ENCODE measurements at regions not wholly inside any gene's neighbourhood (a gene's known extent, or its start where the extent isn't known, plus 50 kb on each side); places are given as distances from the start of the nearest gene placed in this dataset.
A peak's percentile ranks its signal among the peaks of the same experiment; 100 is the strongest.

GRCh38 chr2:220892018-220892634 is 680.0 kb downstream of the EPHA4 start:
- Mint-ChIP-seq H3K9me3 (peaks cover 0 to 3% (median 0%) of the 10 kb centered on the region in 3 donors), H3K27ac (peak overlapping the region in 1 of 3 donors; percentile 79), H3K4me3 (no peak overlapping the region), H3K27me3 (peaks cover 1% of the 10 kb centered on the region), H3K4me1 (peaks cover 0 to 1% (median 0%) of the 10 kb centered on the region in 3 donors), H3K36me3 (no peaks in the 10 kb centered on the region)

DNA sequence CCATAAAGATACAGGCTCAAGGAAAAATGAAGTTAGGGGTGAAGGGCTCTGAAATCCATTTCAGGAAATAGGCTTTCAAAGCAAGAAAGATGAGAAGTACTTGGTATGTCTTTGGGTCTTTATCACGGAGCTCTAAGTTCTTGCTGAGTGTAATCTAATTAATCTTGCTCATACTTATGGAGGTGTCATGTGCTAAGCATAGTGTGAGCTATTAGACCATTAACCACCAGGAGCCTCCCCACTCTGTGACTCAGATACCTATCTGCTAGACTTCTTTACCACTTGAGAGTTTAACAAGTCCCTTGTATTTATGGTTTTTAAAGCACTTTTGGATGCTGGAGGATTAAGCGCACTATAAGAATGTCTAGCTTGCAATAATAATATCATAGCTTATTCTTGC is 678.7 kb downstream of the EPHA4 start:
- Mint-ChIP-seq H3K4me1 (peaks cover 0 to 1% (median 0%) of the 10 kb centered on the region in 3 donors), H3K36me3 (no peaks in the 10 kb centered on the region), H3K27me3 (peaks cover 1% of the 10 kb centered on the region), H3K9me3 (peaks cover 0 to 2% (median 0%) of the 10 kb centered on the region in 3 donors), H3K4me3 (no peak overlapping the region), H3K27ac (no peak overlapping the region)

- H3K27ac Mint-ChIP-seq: no peak overlapping the region
- peaks cover 0 to 2% (median 0%) of the 10 kb centered on the region in 3 donors for H3K9me3 Mint-ChIP-seq
- H3K36me3 Mint-ChIP-seq: no peaks in the 10 kb centered on the region
- H3K27me3 Mint-ChIP-seq: peaks cover 1% of the 10 kb centered on the region
- H3K4me1 Mint-ChIP-seq: no peaks in the 10 kb centered on the region
- H3K4me3 Mint-ChIP-seq: no peak overlapping the region
Observed at GRCh38 chr2:220894069-220894468, 678.0 kb downstream of the EPHA4 start.

DNA sequence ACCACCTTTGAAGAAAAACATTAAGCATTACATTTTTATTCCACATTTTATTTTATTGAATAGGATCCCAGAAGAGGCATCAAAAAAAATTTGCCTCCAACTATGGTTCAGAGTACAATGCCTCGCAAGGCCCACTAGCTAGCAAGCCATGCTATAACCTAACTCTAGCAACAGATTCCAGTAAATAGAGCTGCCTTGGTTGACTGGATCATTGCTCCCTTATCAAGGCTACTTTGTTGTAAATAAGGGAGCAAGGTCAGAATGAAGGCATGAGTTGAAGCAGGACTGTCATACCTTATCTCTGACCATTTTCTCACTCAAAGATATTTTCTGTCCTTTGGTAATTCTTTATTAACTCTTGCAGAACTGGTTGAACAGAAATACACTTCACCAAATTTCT is 672.6 kb downstream of the EPHA4 start:
- no peaks in the 10 kb centered on the region for H3K27me3 Mint-ChIP-seq
- H3K4me1 Mint-ChIP-seq: no peaks in the 10 kb centered on the region
- no peaks in the 10 kb centered on the region for H3K36me3 Mint-ChIP-seq
- H3K9me3 Mint-ChIP-seq: no peaks in the 10 kb centered on the region
- no peak overlapping the region for H3K4me3 Mint-ChIP-seq
- no peak overlapping the region for H3K27ac Mint-ChIP-seq

DNA sequence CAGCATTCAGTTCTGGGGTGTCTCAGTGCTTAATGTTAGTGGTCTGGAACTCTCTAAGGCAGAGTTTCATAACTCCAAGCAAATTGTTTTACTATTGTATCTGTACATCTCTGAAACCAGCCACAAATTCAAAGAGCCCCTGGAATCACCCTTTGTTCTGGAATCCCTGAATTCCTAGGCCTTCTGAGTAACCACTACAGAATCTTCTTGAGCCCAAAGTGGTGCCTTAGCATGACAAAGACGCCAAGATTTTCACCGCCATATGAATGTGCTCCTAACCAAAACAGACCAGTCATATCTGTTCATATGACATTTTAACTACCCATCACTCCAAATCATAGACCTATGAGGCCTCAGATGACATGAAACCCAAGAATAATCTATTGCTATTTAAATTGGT is 668.1 kb downstream of the EPHA4 start:
- Mint-ChIP-seq H3K27ac (no peak overlapping the region), H3K4me1 (no peaks in the 10 kb centered on the region), H3K4me3 (no peak overlapping the region), H3K36me3 (no peaks in the 10 kb centered on the region), H3K27me3 (no peaks in the 10 kb centered on the region), H3K9me3 (no peaks in the 10 kb centered on the region)

DNA sequence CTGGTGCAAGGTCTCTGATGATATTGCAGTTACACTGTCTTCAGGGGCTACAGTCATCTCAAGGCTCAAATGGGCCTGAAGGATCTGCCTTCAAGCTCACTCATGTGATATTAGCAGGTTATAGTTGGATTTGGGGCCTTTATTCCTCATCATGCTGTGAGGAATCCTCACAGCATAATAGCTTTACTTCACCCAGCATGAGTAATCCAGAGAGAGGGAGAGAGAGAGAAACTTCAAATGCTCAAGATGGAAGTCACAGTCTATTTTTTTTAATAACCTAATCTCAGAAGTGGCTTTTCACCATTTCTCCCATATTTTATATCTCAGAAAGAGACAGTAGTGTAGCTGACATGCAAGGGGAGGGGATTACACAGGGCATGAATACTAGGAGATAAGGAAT is 658.7 kb downstream of the EPHA4 start:
- Mint-ChIP-seq H3K4me3 (no peak overlapping the region), H3K4me1 (no peaks in the 10 kb centered on the region), H3K27me3 (no peaks in the 10 kb centered on the region), H3K36me3 (peaks cover 3% of the 10 kb centered on the region), H3K27ac (no peak overlapping the region), H3K9me3 (no peaks in the 10 kb centered on the region)

GRCh38 chr2:220915092-220915623 is 656.9 kb downstream of the EPHA4 start:
- H3K9me3 Mint-ChIP-seq: no peaks in the 10 kb centered on the region
- H3K4me1 Mint-ChIP-seq: no peaks in the 10 kb centered on the region
- no peak overlapping the region for H3K4me3 Mint-ChIP-seq
- H3K27me3 Mint-ChIP-seq: peaks cover 3% of the 10 kb centered on the region
- H3K36me3 Mint-ChIP-seq: peaks cover 3% of the 10 kb centered on the region
- H3K27ac Mint-ChIP-seq: no peak overlapping the region

GRCh38 chr2:220916931-220917330 is 655.2 kb downstream of the EPHA4 start:
- Mint-ChIP-seq H3K36me3 (no peaks in the 10 kb centered on the region), H3K9me3 (peaks cover 0 to 4% (median 0%) of the 10 kb centered on the region in 3 donors), H3K4me3 (no peak overlapping the region), H3K27ac (no peak overlapping the region), H3K27me3 (peaks cover 6% of the 10 kb centered on the region), H3K4me1 (no peaks in the 10 kb centered on the region)

GRCh38 chr2:220930271-220931076 is 641.6 kb downstream of the EPHA4 start:
- Mint-ChIP-seq H3K27ac (no peak overlapping the region), H3K4me3 (no peak overlapping the region), H3K4me1 (no peaks in the 10 kb centered on the region), H3K9me3 (peaks cover 6 to 26% (median 13%) of the 10 kb centered on the region in 3 donors), H3K36me3 (no peaks in the 10 kb centered on the region), H3K27me3 (no peaks in the 10 kb centered on the region)

DNA sequence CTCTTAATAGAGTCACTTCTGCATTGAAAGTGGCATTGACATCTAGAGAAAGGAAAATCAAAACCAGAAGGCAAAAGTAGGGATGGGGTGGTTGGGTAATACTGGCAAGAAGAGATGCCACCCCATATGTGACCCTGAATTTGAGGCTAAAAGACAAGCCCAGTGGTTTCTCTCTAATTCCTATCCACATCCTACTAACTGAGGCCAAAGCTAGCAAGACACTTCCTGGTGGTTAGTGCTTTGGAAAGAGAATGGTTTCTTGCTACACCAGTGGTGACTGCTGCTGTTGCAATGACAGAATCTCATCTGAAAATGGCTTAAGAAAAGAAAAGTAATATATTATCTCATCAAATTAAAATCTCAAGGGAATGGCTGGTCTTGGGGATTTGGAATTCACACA is 640.6 kb downstream of the EPHA4 start:
- no peaks in the 10 kb centered on the region for H3K36me3 Mint-ChIP-seq
- peaks cover 0 to 3% (median 0%) of the 10 kb centered on the region in 3 donors for H3K4me1 Mint-ChIP-seq

GRCh38 chr2:220932041-220932440 is 640.1 kb downstream of the EPHA4 start:
- H3K27me3 Mint-ChIP-seq: no peaks in the 10 kb centered on the region
- no peak overlapping the region for H3K4me3 Mint-ChIP-seq
- H3K4me1 Mint-ChIP-seq: peaks cover 0 to 3% (median 0%) of the 10 kb centered on the region in 3 donors
- H3K9me3 Mint-ChIP-seq: peaks cover 2 to 12% (median 6%) of the 10 kb centered on the region in 3 donors
- H3K27ac Mint-ChIP-seq: no peak overlapping the region
- H3K36me3 Mint-ChIP-seq: no peaks in the 10 kb centered on the region

More for the DNA sequence above, 640.6 kb downstream of the EPHA4 start:
- H3K27me3 Mint-ChIP-seq: no peaks in the 10 kb centered on the region
- H3K27ac Mint-ChIP-seq: no peak overlapping the region
- H3K9me3 Mint-ChIP-seq: peaks cover 6 to 18% (median 11%) of the 10 kb centered on the region in 3 donors
- H3K4me3 Mint-ChIP-seq: no peak overlapping the region

- Mint-ChIP-seq H3K9me3 (no peaks in the 10 kb centered on the region), H3K27me3 (no peaks in the 10 kb centered on the region), H3K4me1 (peaks cover 0 to 3% (median 0%) of the 10 kb centered on the region in 3 donors), H3K36me3 (no peaks in the 10 kb centered on the region), H3K27ac (no peak overlapping the region), H3K4me3 (no peak overlapping the region)
Observed at GRCh38 chr2:220935789-220936321, 636.2 kb downstream of the EPHA4 start.

GRCh38 chr2:220936641-220937197 is 635.4 kb downstream of the EPHA4 start:
- no peaks in the 10 kb centered on the region for H3K36me3 Mint-ChIP-seq
- peaks cover 0 to 2% (median 0%) of the 10 kb centered on the region in 3 donors for H3K9me3 Mint-ChIP-seq
- no peak overlapping the region for H3K4me3 Mint-ChIP-seq
- no peak overlapping the region for H3K27ac Mint-ChIP-seq
- H3K27me3 Mint-ChIP-seq: no peaks in the 10 kb centered on the region
- peaks cover 0 to 3% (median 0%) of the 10 kb centered on the region in 3 donors for H3K4me1 Mint-ChIP-seq

DNA sequence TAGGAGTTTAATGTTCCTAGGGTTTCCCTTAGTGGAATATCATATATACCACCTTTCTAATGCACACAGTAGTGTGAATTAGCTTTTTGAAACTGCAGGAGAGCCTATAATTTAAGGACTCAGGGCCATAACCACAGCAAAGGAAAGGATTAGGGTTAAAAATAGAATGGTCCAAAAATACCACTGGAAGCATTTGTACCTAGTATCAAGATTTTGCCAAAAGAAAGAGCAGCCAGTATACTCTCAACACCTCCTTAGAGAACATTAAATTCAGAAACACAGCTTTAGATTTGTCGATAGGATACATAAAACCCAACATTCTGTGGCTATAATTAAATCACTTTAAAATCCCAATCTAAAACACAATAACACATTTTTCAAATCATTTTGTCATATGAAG is 634.9 kb downstream of the EPHA4 start:
- Mint-ChIP-seq H3K27me3 (no peaks in the 10 kb centered on the region), H3K36me3 (no peaks in the 10 kb centered on the region), H3K4me3 (no peak overlapping the region), H3K27ac (no peak overlapping the region), H3K9me3 (peaks cover 0 to 2% (median 0%) of the 10 kb centered on the region in 3 donors), H3K4me1 (peaks cover 0 to 3% (median 0%) of the 10 kb centered on the region in 3 donors)

DNA sequence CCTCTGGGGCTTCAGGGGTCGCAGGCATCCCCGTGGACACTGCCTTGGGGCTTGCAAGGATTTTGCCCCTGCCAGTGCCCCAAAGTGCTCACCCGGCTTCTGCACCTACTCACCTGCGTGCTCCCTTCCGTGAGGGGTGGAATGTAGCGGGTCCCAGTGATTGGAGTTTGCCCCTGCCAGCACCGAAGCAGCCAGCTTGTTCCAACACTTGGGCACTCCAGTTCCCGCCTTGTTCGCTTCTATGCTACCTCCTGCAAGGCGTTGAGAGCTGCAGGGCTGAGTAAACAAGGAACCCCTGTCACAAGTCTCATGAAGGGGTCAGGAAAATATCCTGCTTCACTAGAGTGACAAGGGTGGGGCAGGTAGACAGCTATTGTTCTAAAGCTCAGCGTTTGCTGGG is 631.5 kb downstream of the EPHA4 start:
- Mint-ChIP-seq H3K9me3 (peaks cover 0 to 4% (median 0%) of the 10 kb centered on the region in 3 donors), H3K36me3 (no peaks in the 10 kb centered on the region), H3K4me3 (no peak overlapping the region), H3K4me1 (peaks cover 0 to 6% (median 0%) of the 10 kb centered on the region in 3 donors), H3K27me3 (no peaks in the 10 kb centered on the region), H3K27ac (no peak overlapping the region)
